Epidermal melanocyte (primary cell): ENCODE measurements at regions not wholly inside any gene's neighbourhood (a gene's known extent, or its start where the extent isn't known, plus 50 kb on each side); places are given as distances from the start of the nearest gene placed in this dataset.
"Not testable (repeated sequence)": the region's sequence is repeated elsewhere in the genome, so short reads cannot be mapped to it uniquely, and the experiment has no call there.

Source experiments
- DNase-seq: peaks from one replicate; pipeline ENCODE4 v3.0.0; 2011; ENCODE audit warnings: low spot score; ENCODE audit not compliant: insufficient read length

- DNase-seq, result no peak
Observed at GRCh38 chr4:148958317-148958716, 516.1 kb upstream of the NR3C2 start.

GRCh38 chr4:148955564-148956297 lies 513.5 kb upstream of the NR3C2 start:
- no peak for DNase-seq

DNA sequence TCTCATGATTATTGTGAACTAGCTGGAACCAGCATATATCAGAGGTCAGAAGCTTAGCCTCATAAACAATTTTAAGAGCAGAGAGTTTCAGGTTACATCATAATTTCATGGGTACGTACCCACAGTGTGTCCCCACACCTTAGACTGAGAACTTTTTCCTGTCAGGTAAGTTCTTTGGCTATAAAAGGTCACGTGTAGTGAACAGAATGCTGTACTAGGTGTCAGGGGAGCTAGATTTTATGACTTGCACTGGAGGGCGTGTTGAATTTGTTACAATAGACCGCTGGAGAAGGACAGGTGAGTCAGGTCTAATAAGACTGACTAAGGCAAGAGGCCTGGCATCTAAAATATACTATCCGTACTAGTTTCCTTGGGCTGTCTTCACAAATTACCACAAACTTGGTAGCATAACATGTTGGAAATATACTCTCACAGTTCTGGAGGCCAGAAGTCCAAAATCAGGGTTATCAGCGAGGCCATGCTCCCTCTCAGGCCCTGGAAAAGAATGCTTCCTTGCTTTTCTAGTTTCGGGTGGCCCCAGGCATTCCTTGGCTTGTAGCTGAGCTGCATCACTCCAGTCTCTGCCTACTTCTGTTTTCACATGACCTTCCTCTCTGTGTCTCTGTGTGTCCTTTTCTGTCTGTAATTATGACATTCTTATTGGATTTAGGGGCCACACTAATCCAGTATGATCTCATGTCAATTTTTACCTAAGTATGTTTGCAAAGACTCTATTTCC lies 512.0 kb upstream of the NR3C2 start:
- DNase-seq, result no peak

- DNase-seq, result no peak
Observed at GRCh38 chr4:148951346-148951745, 509.1 kb upstream of the NR3C2 start.

DNA sequence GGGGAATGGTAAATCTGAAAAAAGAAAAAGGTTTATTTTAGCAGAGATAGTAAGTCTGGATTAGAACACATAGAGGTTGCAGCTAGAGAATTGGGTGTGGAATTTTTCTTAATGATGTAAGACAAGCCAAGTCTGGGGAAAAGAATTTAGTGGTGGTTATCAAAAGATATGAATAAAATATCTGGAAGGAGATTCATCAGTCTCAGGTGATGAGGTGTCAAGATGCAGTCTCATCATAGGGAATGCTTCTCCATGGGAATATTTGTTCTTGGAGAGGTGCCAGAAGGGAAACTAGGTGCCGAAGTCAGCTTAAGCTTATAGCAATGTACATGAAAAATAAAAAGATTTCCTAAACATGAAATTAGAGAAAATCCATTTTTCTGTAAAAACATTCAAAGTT lies 504.1 kb upstream of the NR3C2 start:
- DNase-seq, result no peak

DNA sequence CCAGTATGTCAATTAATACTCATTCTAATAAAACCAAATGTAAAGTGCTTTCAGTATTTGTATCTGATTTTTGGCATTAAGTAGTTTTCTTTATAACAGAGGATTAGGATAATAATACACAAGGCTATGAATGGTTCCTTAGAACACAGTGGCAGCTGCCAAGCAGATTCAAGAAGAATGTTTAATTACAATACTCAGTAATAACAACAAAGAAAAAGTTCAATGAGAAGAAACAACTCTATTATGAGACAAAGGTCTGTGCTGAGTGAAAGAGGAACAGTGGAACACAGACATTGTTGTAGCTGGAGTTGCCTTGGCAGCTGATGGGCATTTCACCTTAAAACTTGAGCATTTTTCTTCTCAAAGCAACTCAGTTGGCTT lies 502.6 kb upstream of the NR3C2 start:
- DNase-seq, result no peak

DNA sequence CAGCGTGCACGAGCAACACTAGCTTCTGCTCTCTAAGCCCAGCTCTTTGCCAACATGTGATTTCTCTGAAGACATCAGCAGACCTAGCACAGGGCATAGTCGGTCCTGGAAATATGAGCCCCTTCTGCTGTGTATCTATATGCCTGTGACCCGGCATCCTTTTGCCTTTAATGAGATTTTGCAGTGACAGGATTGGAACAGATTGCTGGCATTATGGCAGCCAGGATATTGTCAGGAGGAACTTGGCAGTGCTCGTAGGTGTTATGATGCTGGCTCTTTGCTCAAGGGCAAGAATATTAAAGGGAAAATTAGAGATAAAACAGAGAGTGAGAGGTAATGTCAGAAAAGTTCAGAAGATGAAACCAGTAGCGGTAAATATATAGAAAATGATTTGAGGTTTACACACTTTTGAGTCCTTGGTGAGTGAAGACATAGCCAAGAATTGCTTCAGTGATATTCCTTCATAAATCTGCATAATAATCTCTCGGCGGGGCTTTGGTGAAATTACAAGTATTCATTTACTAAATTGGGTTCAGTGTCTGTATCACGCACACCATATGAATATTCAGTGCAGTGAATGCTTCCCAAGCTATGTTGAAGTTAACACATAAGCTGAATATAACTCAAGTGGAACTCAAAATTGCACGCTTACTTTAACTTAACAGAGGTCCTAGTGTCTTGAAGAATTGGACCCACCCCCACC lies 502.1 kb upstream of the NR3C2 start:
- DNase-seq, result no peak

DNA sequence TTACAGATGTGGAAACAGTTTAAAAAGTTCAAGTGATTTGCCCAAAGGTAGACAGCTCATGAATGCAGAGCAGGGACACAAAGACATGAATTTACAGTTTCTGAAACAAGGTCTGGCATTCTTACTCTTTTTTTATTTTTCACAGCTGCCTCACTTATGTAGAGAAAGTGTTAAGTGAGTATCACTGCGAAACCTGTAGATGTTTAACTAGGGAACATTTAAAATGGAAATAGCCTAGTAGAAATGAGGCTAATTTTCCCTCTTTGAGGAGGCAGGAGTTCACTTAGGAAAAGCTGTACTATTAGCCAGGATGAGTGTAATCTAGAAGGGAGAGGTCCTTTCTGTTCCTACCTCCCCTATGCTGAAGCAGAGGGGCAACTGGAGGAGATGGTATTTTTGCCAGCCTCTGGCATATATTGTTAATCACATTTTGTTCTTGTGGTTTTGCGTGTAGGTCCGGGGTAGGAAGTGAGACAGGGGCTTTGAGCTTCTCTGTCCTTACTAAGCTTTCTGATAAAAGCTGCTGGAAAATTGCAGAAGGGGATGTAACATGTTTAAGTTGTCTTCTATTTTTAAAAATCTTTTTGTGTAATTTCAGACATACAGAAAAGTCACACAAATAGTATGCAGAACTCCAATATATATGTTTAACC lies 492.8 kb upstream of the NR3C2 start:
- no peak for DNase-seq

DNA sequence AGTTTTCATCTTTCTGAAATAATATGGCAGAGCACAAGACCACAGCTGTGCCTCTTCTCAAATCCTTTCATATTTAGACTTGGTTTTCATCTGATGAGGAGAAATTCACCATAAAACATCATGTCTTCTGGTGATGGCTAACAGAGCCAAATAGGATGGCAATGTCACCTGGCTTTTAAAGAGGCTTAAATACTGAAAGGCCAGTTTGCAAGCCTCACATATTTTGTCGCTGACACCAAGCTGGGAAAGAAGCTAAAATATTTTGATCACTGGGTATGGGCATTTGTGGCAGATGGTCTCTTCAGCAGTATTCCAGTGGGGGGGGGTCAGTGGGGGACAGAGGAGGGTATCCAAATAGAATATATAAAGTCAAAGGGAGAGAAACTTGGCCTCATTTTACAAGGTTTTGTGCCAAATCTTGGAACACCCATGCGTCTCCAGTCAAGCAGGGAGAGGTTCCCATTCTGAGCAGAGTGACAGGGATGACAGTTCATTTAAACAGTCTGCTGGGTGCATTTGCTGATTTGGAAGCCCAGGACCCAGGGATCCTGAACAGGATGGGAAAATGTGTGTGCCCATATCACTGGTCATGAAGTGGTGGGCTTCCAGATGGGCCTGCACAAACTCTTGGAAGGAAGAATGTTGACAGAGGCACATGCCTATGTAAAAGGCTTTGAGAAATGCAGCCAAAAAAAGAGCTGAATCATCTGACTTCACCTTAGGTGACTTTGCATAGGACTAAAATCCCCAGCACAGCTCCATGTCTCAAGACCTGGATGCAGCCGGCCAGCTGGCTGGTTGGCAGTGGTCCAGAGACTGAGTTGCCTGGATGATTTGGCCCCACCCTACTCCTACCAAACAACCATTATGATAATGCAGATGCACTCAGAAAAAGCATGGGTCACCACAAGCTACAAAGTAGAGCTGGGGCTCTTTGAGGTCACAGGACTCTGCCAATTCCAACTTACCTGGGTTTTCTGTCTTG lies 484.4 kb upstream of the NR3C2 start:
- DNase-seq, result no peak

DNA sequence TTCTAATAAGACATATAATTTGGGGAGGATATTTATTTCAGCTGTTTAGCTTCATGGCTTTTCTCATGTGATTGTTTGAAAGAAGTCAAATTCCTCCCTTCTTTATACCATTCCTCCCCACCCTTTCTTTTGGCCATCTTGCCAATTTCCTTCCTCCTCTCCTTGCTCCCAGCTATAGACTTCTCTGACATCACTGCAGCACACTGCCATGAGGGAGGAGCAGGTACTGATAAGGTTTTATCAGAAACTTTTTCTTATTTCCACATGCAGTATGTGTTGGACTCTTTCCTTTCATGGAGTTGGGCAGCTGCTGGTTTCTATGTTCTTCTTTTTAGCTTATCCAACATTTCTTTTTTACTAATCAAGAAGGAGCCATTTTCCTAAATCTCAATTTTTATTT lies 481.7 kb upstream of the NR3C2 start:
- DNase-seq, result no peak

- DNase-seq, result no peak
Observed at GRCh38 chr4:148922497-148922896, 480.3 kb upstream of the NR3C2 start.

GRCh38 chr4:148914734-148915133 lies 472.5 kb upstream of the NR3C2 start:
- DNase-seq, result no peak

DNA sequence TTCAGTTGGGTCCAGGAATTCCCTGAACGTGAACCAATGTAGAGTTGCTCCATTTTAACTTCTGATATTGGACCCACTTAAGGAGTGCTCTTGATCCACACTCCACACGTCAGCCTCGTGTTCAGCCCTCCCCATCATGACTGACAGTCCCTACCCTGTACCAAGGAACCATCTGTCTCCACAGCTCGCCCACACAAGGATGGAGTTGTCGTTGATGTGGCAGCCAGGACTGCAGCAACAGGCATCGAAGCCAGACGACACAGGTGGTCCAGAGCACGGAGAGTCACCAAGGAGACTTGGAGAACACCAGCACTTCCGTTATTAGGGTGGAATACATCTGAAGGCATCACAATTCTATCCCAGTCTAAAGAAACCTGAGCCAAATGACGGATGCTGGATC lies 472.1 kb upstream of the NR3C2 start:
- no peak for DNase-seq

- DNase-seq, result no peak
Observed at GRCh38 chr4:148903388-148903787, 461.2 kb upstream of the NR3C2 start.

DNA sequence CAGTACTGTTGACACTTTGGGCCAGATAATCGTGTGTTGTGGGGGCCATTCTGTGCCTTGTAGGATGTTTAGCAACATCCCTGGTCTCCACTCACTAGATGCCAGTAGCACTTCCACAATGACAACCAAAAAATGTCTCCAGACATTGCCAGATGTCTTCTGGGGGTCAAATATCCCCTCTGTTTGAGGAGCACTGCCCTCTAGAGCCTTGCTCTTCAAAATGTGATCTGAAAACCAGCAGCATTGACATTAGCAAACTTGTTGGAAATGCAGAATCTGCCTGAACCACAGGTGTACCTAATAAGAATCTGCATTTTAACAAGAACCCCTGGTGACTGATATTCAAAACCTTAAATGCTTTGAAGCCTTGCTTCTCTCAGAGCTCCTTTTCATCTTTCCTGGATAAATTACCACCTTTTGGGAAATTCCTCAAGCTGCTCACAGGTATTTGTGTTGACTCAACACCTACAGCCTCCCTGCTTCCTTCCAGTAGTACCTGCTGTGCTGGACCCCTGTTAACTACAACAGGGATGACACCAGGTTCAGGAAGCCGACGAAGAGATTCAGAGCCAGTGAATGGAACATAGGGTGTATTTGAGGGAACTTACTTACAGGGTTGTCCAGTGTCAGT lies 459.0 kb upstream of the NR3C2 start:
- no peak for DNase-seq

GRCh38 chr4:148898139-148898538 lies 455.9 kb upstream of the NR3C2 start:
- not testable (repeated sequence) for DNase-seq

DNA sequence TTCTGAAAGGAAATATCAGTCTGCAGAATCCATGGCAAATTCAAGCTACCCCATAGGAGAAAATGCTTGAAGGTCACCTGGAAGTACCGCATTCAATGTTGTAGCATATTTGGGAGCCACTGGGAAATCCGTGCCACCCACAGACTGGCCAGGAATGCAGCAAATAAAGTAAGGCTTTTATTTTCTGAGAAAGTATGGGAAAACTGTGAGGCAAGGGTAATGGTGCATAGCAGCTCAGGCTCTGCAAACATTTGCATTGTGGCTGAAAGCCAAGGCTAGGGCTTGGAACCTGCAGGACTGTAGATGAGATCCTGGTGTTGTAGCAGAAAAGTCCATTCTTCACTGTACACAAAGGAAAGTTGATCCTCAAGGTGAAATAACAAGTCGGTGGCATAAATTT lies 450.9 kb upstream of the NR3C2 start:
- DNase-seq, result no peak

DNA sequence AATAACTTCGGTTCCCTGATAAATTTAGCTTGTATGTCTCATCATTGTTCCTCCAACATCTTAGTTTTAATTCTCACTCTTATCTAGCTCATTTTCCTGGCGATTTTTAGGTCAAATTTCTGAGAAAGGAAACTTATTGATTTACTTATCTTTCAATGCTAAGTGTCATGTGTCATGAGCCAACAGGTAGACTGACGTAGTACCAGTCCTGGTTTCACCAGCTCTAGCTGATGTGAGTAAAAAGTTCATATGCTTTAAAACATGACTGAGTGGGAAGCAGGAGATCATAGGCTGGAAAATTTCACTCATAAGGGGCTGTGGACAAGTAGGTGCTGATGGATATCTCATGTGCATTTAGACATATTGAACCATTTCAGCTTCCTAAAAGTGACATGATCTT lies 441.7 kb upstream of the NR3C2 start:
- no peak for DNase-seq

DNA sequence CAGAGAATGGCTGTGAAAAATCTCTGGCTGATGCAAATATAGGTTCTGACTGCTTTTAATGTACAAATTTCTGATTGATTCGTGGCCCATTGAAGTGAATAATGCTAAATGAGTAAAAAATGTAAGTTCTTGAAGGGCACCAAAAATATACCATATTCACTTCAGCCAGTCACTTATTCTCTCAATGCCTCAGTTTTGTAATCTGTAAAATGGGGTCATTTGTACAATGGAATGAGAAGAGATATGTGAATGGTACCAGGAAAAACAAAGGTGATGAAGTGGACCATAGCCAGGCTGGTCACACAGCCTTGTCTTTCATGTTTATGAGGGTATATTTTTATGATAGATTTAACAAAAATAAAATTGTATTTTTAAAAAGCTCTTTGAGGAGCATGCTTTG lies 441.2 kb upstream of the NR3C2 start:
- DNase-seq, result no peak
